RWPE1 (cell line): ENCODE measurements at regions not wholly inside any gene's neighbourhood (a gene's known extent, or its start where the extent isn't known, plus 50 kb on each side); places are given as distances from the start of the nearest gene placed in this dataset.
"Not testable (repeated sequence)": the region's sequence is repeated elsewhere in the genome, so short reads cannot be mapped to it uniquely, and the experiment has no call there.

Source experiments
- CTCF ChIA-PET: fragments of 350-600 bp; sonication (Branson Sonifier 250); formaldehyde crosslinking; extraction: SDS; loops from one replicate; lab custom pipeline; 2021; lab: Yijun Ruan, JAX
- POLR2A ChIA-PET: fragments of 400-600 bp; formaldehyde crosslinking; extraction: SDS; loops from one replicate; lab custom pipeline; 2020; ENCODE audit warnings: antibody characterized with exemption; ENCODE audit not compliant: low non-redundant PET; lab: Yijun Ruan, JAX
- DNase-seq: peaks from one replicate; pipeline ENCODE4 v3.0.0; 2012; ENCODE audit warnings: low spot score
- H3K27ac ChIP-seq: fragments of 450-650 bp; 2 replicates; pipeline ENCODE4 v1.5.1; 2017
- TF ChIP-seq, protein P1 (sequence below): fragments of 450-650 bp; conservative IDR thresholded peaks from 2 replicates; pipeline ENCODE4 v1.5.1; 2017; ENCODE audit warnings: low read depth, mild to moderate bottlenecking

GRCh38 chr1:143689781-143690180, 282.0 kb downstream of the FAM72C start:
- CTCF ChIA-PET: no interaction called here
- POLR2A ChIA-PET: no interaction called here
- TF ChIP-seq, protein P1, sequence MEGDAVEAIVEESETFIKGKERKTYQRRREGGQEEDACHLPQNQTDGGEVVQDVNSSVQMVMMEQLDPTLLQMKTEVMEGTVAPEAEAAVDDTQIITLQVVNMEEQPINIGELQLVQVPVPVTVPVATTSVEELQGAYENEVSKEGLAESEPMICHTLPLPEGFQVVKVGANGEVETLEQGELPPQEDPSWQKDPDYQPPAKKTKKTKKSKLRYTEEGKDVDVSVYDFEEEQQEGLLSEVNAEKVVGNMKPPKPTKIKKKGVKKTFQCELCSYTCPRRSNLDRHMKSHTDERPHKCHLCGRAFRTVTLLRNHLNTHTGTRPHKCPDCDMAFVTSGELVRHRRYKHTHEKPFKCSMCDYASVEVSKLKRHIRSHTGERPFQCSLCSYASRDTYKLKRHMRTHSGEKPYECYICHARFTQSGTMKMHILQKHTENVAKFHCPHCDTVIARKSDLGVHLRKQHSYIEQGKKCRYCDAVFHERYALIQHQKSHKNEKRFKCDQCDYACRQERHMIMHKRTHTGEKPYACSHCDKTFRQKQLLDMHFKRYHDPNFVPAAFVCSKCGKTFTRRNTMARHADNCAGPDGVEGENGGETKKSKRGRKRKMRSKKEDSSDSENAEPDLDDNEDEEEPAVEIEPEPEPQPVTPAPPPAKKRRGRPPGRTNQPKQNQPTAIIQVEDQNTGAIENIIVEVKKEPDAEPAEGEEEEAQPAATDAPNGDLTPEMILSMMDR: no peak
- DNase-seq: no peak
- H3K27ac ChIP-seq: no peak overlapping the region

DNA sequence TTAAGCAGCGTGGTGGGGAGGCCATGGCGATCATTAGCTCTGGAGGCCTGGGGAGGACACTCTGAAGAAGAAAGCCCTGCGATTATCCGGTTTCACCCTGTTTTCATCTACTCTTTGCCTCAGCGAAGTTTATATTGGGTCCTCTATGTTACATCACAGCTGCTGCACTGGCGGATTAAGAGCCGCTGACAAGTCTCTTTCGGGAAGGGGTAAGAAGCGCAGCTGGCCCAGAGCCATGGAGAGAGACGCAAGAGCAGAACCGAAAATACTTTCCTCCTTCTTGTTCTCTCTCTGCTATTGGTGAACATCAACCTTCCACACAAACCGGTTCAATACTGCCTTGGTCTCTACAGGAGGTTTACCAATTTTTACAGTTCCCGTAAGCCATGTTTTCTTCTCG, 291.5 kb downstream of the FAM72C start:
- no peak for DNase-seq
- H3K27ac ChIP-seq: no peak overlapping the region
- CTCF ChIA-PET: no interaction called here
- TF ChIP-seq, protein P1: no peak
- POLR2A ChIA-PET: no interaction called here

DNA sequence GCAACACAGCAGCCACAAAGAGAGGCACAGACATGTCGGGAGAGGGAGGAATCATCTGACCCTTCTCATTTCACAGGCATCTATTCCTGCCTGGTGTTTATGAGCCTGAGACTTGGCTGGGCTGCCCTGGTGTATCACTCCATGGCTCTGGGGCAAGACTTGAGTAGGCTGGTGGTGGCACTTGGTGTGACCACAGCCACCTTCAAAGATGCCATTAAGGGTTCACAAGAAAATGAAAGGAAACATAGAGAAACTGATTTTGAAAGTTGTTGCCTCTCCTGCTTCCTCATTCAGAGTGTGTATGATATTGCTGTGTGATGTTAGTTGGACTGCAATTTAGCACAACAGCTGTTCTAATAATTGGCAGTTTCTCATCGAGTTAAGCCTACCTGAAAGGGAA, 298.8 kb downstream of the FAM72C start:
- POLR2A ChIA-PET: no interaction called here
- TF ChIP-seq, protein P1: no peak
- CTCF ChIA-PET: interaction anchor here (0.6 kb wide), 1 partner anchor 12 kb away, joined by 3 read pairs; no protein-coding TSS in a partner anchor
- DNase-seq: no peak
- no peak overlapping the region for H3K27ac ChIP-seq

- POLR2A ChIA-PET: no interaction called here
- CTCF ChIA-PET: no interaction called here
- no peak for DNase-seq
- no peak overlapping the region for H3K27ac ChIP-seq
- TF ChIP-seq, protein P1: no peak
These were observed 304.1 kb downstream of the FAM72C start for GRCh38 chr1:143667730-143668129.

GRCh38 chr1:143666851-143667250, 304.9 kb downstream of the FAM72C start:
- CTCF ChIA-PET: no interaction called here
- POLR2A ChIA-PET: no interaction called here
- DNase-seq: no peak
- TF ChIP-seq, protein P1: no peak
- H3K27ac ChIP-seq: no peak overlapping the region

DNA sequence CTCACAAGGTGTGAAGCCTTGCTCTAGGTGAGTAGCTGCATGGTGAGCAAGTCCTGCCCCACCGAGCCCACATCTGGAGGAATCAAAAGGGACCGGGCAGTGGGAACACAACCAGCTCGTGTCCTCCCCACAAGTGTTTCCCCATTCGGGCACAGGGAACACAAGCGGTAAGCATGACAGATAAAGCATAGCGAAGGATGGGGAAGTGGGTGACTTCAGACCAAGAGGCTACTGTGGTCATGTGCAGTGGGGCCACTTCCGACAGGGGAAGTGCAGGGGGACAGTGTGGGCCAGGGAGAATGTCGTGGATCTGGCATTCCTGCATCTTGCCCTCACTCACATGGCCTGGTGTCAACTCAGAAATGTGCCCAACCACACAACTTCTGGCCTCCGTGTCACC, 306.2 kb downstream of the FAM72C start:
- no peak overlapping the region for H3K27ac ChIP-seq
- DNase-seq: no peak
- CTCF ChIA-PET: interaction anchor here (0.5 kb wide), 1 partner anchor 24 kb away, joined by 3 read pairs; no protein-coding TSS in a partner anchor
- POLR2A ChIA-PET: no interaction called here
- TF ChIP-seq, protein P1: no peak

- DNase-seq, POLR2A ChIA-PET, H3K27ac ChIP-seq, CTCF ChIA-PET: not testable (repeated sequence)
These were observed 308.7 kb downstream of the FAM72C start for GRCh38 chr1:143663056-143663455.
